ENCODE measurements at regions not wholly inside any gene's neighbourhood (a gene's known extent, or its start where the extent isn't known, plus 50 kb on each side); places are given as distances from the start of the nearest gene placed in this dataset.

DNA sequence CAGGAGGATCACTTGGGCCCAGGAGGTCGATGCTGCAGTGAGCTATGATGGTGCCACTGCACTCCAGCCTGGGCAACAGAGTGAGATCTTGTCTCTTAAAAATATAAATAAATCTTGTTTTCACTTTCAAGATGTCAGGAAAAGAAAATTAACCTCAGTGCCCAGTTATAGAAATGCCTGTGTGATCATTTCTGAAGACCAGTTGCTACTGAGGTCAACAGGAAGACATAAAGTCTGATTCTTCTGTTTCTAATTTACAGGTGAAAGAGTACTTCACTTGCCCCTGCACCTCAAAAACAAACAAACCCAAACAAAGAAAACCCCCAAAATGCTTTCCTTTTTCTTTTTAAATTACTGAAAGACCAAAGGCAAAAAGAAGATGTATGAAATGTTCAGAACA, 174.3 kb upstream of the NBEA start:
- Histone ChIP-seq H3K27me3 (no peaks in the 10 kb centered on the region), H3K27ac (no peak overlapping the region), H3K36me3 (no peaks in the 10 kb centered on the region), H3K9me3 (no peaks in the 10 kb centered on the region), H3K4me3 (no peak overlapping the region), H3K4me1 (no peaks in the 10 kb centered on the region)
- no peak for DNase-seq
- TF ChIP-seq POLR2A (IDR thresholded peaks at IDR 0.05), result no peak
- TF ChIP-seq, protein P1, sequence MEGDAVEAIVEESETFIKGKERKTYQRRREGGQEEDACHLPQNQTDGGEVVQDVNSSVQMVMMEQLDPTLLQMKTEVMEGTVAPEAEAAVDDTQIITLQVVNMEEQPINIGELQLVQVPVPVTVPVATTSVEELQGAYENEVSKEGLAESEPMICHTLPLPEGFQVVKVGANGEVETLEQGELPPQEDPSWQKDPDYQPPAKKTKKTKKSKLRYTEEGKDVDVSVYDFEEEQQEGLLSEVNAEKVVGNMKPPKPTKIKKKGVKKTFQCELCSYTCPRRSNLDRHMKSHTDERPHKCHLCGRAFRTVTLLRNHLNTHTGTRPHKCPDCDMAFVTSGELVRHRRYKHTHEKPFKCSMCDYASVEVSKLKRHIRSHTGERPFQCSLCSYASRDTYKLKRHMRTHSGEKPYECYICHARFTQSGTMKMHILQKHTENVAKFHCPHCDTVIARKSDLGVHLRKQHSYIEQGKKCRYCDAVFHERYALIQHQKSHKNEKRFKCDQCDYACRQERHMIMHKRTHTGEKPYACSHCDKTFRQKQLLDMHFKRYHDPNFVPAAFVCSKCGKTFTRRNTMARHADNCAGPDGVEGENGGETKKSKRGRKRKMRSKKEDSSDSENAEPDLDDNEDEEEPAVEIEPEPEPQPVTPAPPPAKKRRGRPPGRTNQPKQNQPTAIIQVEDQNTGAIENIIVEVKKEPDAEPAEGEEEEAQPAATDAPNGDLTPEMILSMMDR (IDR thresholded peaks at IDR 0.05), result no peak

DNA sequence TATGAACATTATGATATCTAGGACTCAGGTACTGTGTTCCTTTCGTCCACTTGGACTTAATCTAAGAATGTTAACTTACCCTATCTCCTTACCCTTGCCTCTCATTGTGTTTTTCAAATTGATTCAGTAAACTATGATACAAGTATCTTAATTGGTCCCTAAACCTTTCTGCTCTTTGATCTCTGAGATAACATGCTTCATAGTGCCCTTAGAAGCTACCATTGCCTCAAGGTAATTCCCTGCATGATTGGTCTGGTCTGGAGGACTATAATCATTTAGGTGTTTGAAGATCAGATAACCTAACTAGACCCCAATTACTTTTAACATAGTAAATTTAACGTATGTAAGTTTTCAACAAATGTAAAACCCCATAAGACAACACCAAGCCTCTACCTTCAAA, 169.9 kb upstream of the NBEA start:
- no peak for TF ChIP-seq POLR2A (IDR thresholded peaks at IDR 0.05)
- TF ChIP-seq, protein P1 (IDR thresholded peaks at IDR 0.05), result no peak
- Histone ChIP-seq H3K27ac (no peak overlapping the region), H3K27me3 (no peaks in the 10 kb centered on the region), H3K36me3 (no peaks in the 10 kb centered on the region), H3K4me1 (no peaks in the 10 kb centered on the region), H3K4me3 (no peak overlapping the region), H3K9me3 (no peaks in the 10 kb centered on the region)
- no peak for DNase-seq

DNA sequence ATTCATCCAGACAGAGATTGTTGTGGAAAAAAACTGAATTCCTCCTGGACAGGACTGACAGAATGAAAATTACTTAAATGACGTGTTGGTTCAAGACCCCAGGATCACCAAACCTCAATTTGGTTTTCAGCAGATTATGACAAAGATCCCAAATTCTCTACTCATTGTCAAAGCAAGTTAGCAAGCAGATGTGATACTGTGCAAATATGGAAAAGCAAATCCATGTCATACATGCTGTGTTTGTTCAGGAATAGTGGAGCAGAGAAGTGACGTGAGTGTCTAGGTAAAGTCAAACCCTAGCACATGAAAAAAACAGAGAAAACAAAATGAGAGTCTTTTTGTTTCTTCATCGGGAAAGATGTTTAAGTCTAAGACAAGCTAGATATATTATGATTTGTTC, 169.2 kb upstream of the NBEA start:
- Histone ChIP-seq H3K36me3 (no peaks in the 10 kb centered on the region), H3K27me3 (no peaks in the 10 kb centered on the region), H3K9me3 (no peaks in the 10 kb centered on the region), H3K4me1 (no peaks in the 10 kb centered on the region), H3K4me3 (no peak overlapping the region), H3K27ac (no peak overlapping the region)
- DNase-seq, result no peak
- no peak for TF ChIP-seq POLR2A (IDR thresholded peaks at IDR 0.05)
- TF ChIP-seq, protein P1 (IDR thresholded peaks at IDR 0.05), result no peak

DNA sequence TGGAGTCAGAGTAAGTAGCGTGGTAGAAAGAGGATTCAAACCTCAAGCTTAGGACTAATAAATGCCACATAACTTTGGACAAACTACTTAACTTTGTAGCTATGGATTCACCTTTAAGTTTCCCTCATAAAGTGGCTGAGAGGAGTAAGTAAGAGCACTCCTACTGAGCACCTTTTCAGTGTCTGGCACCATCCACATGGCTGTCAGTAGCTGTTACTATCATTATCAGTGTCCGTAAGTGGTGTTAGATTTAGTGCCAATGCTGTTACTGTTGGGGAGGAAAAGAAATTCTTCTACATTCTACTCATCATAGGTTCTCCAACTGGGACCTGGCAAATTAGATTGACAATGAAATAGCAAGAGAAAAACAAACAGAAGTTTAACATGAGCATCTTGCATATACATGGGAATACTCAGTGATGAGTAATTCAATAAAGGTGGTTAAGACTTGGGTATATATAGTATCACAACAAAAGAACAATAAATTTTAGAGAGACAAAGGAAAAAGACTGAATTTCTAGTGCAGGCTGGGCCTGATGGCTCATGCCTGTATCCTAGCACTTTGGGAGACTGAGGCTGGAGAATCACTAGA, 165.6 kb upstream of the NBEA start:
- Histone ChIP-seq H3K27ac (no peak overlapping the region), H3K4me3 (no peak overlapping the region), H3K36me3 (no peaks in the 10 kb centered on the region), H3K9me3 (no peaks in the 10 kb centered on the region), H3K27me3 (no peaks in the 10 kb centered on the region), H3K4me1 (no peaks in the 10 kb centered on the region)
- TF ChIP-seq, protein P1 (IDR thresholded peaks at IDR 0.05), result no peak
- no peak for TF ChIP-seq POLR2A (IDR thresholded peaks at IDR 0.05)
- DNase-seq, result no peak

DNA sequence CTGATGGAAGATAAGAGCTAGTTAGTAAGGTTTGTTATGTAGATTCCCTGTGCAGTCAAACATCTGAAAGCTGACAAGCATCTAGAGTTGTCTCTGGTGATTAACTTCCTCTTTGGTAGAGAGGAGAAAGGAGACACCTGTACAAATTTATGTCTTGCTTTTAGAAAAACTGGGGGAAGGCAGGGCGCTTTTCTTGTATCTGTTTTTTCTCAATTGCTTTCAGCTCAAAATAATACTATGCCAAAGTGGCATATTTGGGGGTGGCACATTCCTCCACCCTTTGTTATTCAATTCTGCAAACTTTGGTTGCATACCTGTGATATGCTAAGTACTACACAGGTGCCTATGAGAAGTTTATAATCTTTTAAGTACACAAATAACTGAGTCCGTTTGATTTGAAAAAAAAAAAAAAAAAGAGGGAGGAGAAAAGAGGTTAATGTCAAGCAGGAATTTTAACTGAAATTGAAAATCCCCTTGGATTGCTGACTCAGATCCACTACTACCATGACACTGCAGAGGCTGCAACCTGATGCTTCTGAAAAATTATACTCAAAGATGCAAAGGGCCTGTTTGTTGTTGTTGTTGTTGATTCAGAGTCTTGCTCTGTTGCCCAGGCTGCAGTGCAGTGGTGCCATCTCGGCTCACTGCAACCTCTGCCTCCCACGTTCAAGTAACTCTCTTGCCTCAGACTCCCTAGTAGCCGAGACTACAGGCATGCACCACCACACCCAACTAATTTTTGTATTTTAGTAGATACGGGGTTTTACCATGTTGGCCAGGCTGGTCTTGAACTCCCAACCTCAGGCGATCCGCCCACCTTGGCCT, 164.8 kb upstream of the NBEA start:
- H3K4me1 ChIP-seq, result no peaks in the 10 kb centered on the region
- no peak overlapping the region for H3K27ac ChIP-seq
- DNase-seq, result no peak
- H3K4me3 ChIP-seq, result no peak overlapping the region
- TF ChIP-seq, protein P1 (IDR thresholded peaks at IDR 0.05), result no peak
- no peaks in the 10 kb centered on the region for H3K36me3 ChIP-seq
- no peaks in the 10 kb centered on the region for H3K9me3 ChIP-seq
- H3K27me3 ChIP-seq, result no peaks in the 10 kb centered on the region

Measured in Peyer's patch (tissue), 4 donors.